Caki2 (cell line): ENCODE measurements at regions not wholly inside any gene's neighbourhood (a gene's known extent, or its start where the extent isn't known, plus 50 kb on each side); places are given as distances from the start of the nearest gene placed in this dataset.
"Not testable (repeated sequence)": the region's sequence is repeated elsewhere in the genome, so short reads cannot be mapped to it uniquely, and the experiment has no call there.

Experiments used
- DNase-seq: peaks from one replicate; pipeline ENCODE4 v3.0.0-alpha.2; 2015; ENCODE audit warnings: low read depth
- in situ Hi-C: cut with HindIII; loops from 2 replicates; pipeline ENCODE4 v1.10.0; 2016; ENCODE audit warnings: low sequenced_read_pairs, low pct_unique_long_range_greater_than_20kb, mixed read lengths

GRCh38 chr2:144760939-144761338 is 241.0 kb upstream of the ZEB2 start:
- in situ Hi-C loops, DNase-seq: not testable (repeated sequence)

- in situ Hi-C loops, result no loop called here
- DNase-seq, result no peak
Measured at GRCh38 chr2:144759746-144760145, 239.8 kb upstream of the ZEB2 start.

- in situ Hi-C loops, result not testable (repeated sequence)
Measured at GRCh38 chr2:144758196-144758595, 238.3 kb upstream of the ZEB2 start.

GRCh38 chr2:144753416-144753815 is 233.5 kb upstream of the ZEB2 start:
- DNase-seq, result no peak
- in situ Hi-C loops, result no loop called here

More at GRCh38 chr2:144758196-144758595, 238.3 kb upstream of the ZEB2 start:
- DNase-seq, result not testable (repeated sequence)

GRCh38 chr2:144751142-144751905 is 231.4 kb upstream of the ZEB2 start:
- DNase-seq, result no peak
- in situ Hi-C loops, result no loop called here

- DNase-seq, result no peak
- in situ Hi-C loops, result no loop called here
Measured at GRCh38 chr2:144749188-144749587, 229.3 kb upstream of the ZEB2 start.

- in situ Hi-C loops, result no loop called here
- no peak for DNase-seq
Measured at GRCh38 chr2:144748443-144748842, 228.5 kb upstream of the ZEB2 start.

GRCh38 chr2:144747571-144747970 is 227.7 kb upstream of the ZEB2 start:
- no peak for DNase-seq
- in situ Hi-C loops, result no loop called here

GRCh38 chr2:144745424-144745823 is 225.5 kb upstream of the ZEB2 start:
- in situ Hi-C loops, result no loop called here
- no peak for DNase-seq

GRCh38 chr2:144738749-144739148 is 218.8 kb upstream of the ZEB2 start:
- no peak for DNase-seq
- in situ Hi-C loops, result no loop called here

- DNase-seq, result no peak
- in situ Hi-C loops, result no loop called here
Measured at GRCh38 chr2:144730711-144731110, 210.8 kb upstream of the ZEB2 start.

- DNase-seq, in situ Hi-C loops: not testable (repeated sequence)
Measured at GRCh38 chr2:144724460-144724859, 204.5 kb upstream of the ZEB2 start.

GRCh38 chr2:144718376-144718775 is 198.5 kb upstream of the ZEB2 start:
- in situ Hi-C loops, result no loop called here
- no peak for DNase-seq

- DNase-seq, result no peak
- in situ Hi-C loops, result no loop called here
Measured at GRCh38 chr2:144715992-144716391, 196.1 kb upstream of the ZEB2 start.

GRCh38 chr2:144713410-144713809 is 193.5 kb upstream of the ZEB2 start:
- in situ Hi-C loops, result no loop called here
- DNase-seq, result no peak

GRCh38 chr2:144712550-144712940 is 192.6 kb upstream of the ZEB2 start:
- no peak for DNase-seq
- in situ Hi-C loops, result no loop called here

- DNase-seq, result no peak
- in situ Hi-C loops, result no loop called here
Measured at GRCh38 chr2:144711630-144712549, 192.0 kb upstream of the ZEB2 start.

GRCh38 chr2:144711084-144711483 is 191.2 kb upstream of the ZEB2 start:
- DNase-seq, result no peak
- in situ Hi-C loops, result no loop called here

GRCh38 chr2:144708626-144709025 is 188.7 kb upstream of the ZEB2 start:
- DNase-seq, result no peak
- in situ Hi-C loops, result no loop called here
